K562 (cell line): ENCODE measurements at regions not wholly inside any gene's neighbourhood (a gene's known extent, or its start where the extent isn't known, plus 50 kb on each side); places are given as distances from the start of the nearest gene placed in this dataset.

Experiments
- CBFA2T3 ChIP-seq: fragments of 450-650 bp; IDR thresholded peaks from 2 replicates; pipeline ENCODE4 v1.6.1; 2017
- L3MBTL2 ChIP-seq: fragments of 450-650 bp; IDR thresholded peaks from 2 replicates; pipeline ENCODE4 v1.6.1; 2016; ENCODE audit warnings: mild to moderate bottlenecking, moderate library complexity
- NELFE ChIP-seq: IDR thresholded peaks from 2 replicates; pipeline ENCODE4 v1.6.1; 2011; ENCODE audit warnings: mild to moderate bottlenecking; ENCODE audit not compliant: insufficient read depth, insufficient read length
- RHOXF2B ChIP-seq: fragments of 250-450 bp; sonication (Bioruptor Pico); conservative IDR thresholded peaks from 2 replicates; pipeline ENCODE4 v1.5.1; 2021
- XRCC3 ChIP-seq: fragments of 450-650 bp; IDR thresholded peaks from 2 replicates; pipeline ENCODE4 v1.6.1; 2017; ENCODE audit warnings: mild to moderate bottlenecking, moderate library complexity
- TF ChIP-seq, protein P1 (sequence below), 3 experiments: IDR thresholded peaks in 2 of 3; conservative IDR thresholded peaks in 1 of 3; 2 replicates each; pipeline ENCODE4 v1.5.1; 2011 to 2012; ENCODE audit warnings: low read length in 3 of 3, mild to moderate bottlenecking in 3 of 3, control low read depth in 2 of 3, improper control_type of control experiment in 1 of 3, inconsistent platforms in 1 of 3, low read depth in 1 of 3, mixed read lengths in 1 of 3, moderate library complexity in 1 of 3; ENCODE audit not compliant: insufficient read depth in 2 of 3
- TF ChIP-seq, protein P2 (sequence below): fragments of 450-650 bp; formaldehyde crosslinking; IDR thresholded peaks from 2 replicates; pipeline ENCODE4 v1.4.0; 2022; ENCODE audit warnings: missing genetic modification characterization
- TF ChIP-seq, protein P3 (sequence below), 2 experiments: fragments of 250-450 bp in 1 of 2; fragments of 450-650 bp in 1 of 2; sonication (Bioruptor Pico) in 1 of 2; IDR thresholded peaks; 2 replicates each; pipeline versions ENCODE4 v1.6.1 to v1.8.0; 2016 to 2021; ENCODE audit warnings: mild to moderate bottlenecking in 2 of 2, moderate library complexity in 2 of 2, missing compliant biosample characterization in 1 of 2, missing genetic modification characterization in 1 of 2

DNA sequence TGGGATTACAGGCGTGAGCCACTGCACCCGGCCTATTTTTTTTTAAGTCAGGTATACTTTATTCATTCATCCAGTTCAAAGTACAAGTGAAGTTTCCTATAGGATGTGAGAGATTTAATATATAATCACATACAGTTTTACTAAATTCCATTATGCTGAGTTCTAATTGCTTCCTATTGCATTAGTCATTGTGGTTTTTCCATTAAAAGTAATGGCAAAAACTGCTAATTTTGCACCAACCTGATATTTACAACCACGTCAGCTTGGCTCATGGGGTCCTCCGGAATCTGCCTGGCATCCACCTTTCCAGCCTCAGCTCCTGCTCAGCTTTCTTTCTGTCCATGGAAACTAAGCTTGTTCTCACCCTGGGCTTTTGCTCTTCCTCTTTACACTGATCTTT lies 67.0 kb upstream of the CSRP2 start:
- no peak for TF ChIP-seq L3MBTL2
- TF ChIP-seq, protein P1, sequence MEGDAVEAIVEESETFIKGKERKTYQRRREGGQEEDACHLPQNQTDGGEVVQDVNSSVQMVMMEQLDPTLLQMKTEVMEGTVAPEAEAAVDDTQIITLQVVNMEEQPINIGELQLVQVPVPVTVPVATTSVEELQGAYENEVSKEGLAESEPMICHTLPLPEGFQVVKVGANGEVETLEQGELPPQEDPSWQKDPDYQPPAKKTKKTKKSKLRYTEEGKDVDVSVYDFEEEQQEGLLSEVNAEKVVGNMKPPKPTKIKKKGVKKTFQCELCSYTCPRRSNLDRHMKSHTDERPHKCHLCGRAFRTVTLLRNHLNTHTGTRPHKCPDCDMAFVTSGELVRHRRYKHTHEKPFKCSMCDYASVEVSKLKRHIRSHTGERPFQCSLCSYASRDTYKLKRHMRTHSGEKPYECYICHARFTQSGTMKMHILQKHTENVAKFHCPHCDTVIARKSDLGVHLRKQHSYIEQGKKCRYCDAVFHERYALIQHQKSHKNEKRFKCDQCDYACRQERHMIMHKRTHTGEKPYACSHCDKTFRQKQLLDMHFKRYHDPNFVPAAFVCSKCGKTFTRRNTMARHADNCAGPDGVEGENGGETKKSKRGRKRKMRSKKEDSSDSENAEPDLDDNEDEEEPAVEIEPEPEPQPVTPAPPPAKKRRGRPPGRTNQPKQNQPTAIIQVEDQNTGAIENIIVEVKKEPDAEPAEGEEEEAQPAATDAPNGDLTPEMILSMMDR (IDR thresholded peaks at IDR 0.05 in 2 of 3, conservative IDR thresholded peaks at IDR 0.05 in 1 of 3; ENCODE audit: insufficient read depth in 2 of 3, low read depth in 1 of 3, low read length in 3 of 3) = no peak
- TF ChIP-seq XRCC3 = no peak
- TF ChIP-seq, protein P2, sequence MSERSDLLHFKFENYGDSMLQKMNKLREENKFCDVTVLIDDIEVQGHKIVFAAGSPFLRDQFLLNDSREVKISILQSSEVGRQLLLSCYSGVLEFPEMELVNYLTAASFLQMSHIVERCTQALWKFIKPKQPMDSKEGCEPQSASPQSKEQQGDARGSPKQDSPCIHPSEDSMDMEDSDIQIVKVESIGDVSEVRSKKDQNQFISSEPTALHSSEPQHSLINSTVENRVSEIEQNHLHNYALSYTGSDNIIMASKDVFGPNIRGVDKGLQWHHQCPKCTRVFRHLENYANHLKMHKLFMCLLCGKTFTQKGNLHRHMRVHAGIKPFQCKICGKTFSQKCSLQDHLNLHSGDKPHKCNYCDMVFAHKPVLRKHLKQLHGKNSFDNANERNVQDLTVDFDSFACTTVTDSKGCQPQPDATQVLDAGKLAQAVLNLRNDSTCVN = no peak
- TF ChIP-seq, protein P3, sequence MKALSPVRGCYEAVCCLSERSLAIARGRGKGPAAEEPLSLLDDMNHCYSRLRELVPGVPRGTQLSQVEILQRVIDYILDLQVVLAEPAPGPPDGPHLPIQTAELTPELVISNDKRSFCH (CRISPR knock-in tag; IDR thresholded peaks at IDR 0.05) = no peak
- TF ChIP-seq, protein P3 (tag; IDR thresholded peaks at IDR 0.05) = no peak
- no peak for TF ChIP-seq RHOXF2B (CRISPR knock-in tag)
- TF ChIP-seq CBFA2T3 = no peak
- TF ChIP-seq NELFE = no peak
